ENCODE measurements at regions not wholly inside any gene's neighbourhood (a gene's known extent, or its start where the extent isn't known, plus 50 kb on each side); places are given as distances from the start of the nearest gene placed in this dataset.

GRCh38 chr6:51013376-51013775, 194.7 kb downstream of the TFAP2B start:
- H3K14ac ChIP-seq (ENCODE audit: low read length) = no peak overlapping the region
- H3K4ac ChIP-seq (ENCODE audit: low read depth, low read length) = no peak overlapping the region
- no peak overlapping the region for H2AFZ ChIP-seq (ENCODE audit: insufficient read depth, low read length, poor library complexity)
- no peak overlapping the region for H2AK5ac ChIP-seq (ENCODE audit: low read length)
- no peaks in the 10 kb centered on the region for H3K27me3 ChIP-seq (ENCODE audit: insufficient read depth, low read length)
- H4K12ac ChIP-seq (ENCODE audit: low read depth, low read length) = no peak overlapping the region
- no peak overlapping the region for H4K91ac ChIP-seq (ENCODE audit: low read depth, low read length)
- H3K4me3 ChIP-seq (ENCODE audit: low read depth, low read length) = no peak overlapping the region
- no peak overlapping the region for H3K4me2 ChIP-seq (ENCODE audit: low read length)
- H3K4me1 ChIP-seq (ENCODE audit: control insufficient read depth in 1 of 2, insufficient read depth in 2 of 2, low read length in 2 of 2) = no peaks in the 10 kb centered on the region
- no peak overlapping the region for H2BK120ac ChIP-seq (ENCODE audit: insufficient read depth, low read length, poor library complexity)
- no peak for DNase-seq
- H3K27ac ChIP-seq (ENCODE audit: low read depth, low read length) = no peak overlapping the region
- H3K79me2 ChIP-seq (ENCODE audit: control insufficient read depth, insufficient read depth, low read length, poor library complexity) = no peaks in the 10 kb centered on the region
- H2BK5ac ChIP-seq (ENCODE audit: low read depth, low read length, poor library complexity) = no peak overlapping the region
- no peak overlapping the region for H3K9ac ChIP-seq (ENCODE audit: low read length)
- no peaks in the 10 kb centered on the region for H3K79me1 ChIP-seq (ENCODE audit: low read length)
- H3K36me3 ChIP-seq (ENCODE audit: control insufficient read depth in 1 of 2, insufficient read depth in 2 of 2, low read length in 2 of 2) = no peaks in the 10 kb centered on the region
- no peaks in the 10 kb centered on the region for H3K9me3 ChIP-seq (ENCODE audit: insufficient read depth, low read depth, low read length)
- H3K18ac ChIP-seq (ENCODE audit: low read length) = no peak overlapping the region
- no peak overlapping the region for H3K23ac ChIP-seq (ENCODE audit: low read length)
- H2BK12ac ChIP-seq (ENCODE audit: low read length) = no peak overlapping the region
- H4K8ac ChIP-seq (ENCODE audit: low read depth, low read length) = no peak overlapping the region

- Histone ChIP-seq H3K18ac (ENCODE audit: low read length) (no peak overlapping the region), H3K27me3 (ENCODE audit: insufficient read depth, low read length) (no peaks in the 10 kb centered on the region), H3K23ac (ENCODE audit: low read length) (no peak overlapping the region), H4K8ac (ENCODE audit: low read depth, low read length) (no peak overlapping the region), H4K12ac (ENCODE audit: low read depth, low read length) (no peak overlapping the region), H2BK12ac (ENCODE audit: low read length) (no peak overlapping the region), H3K4me3 (ENCODE audit: low read depth, low read length) (no peak overlapping the region), H2BK5ac (ENCODE audit: low read depth, low read length, poor library complexity) (no peak overlapping the region), H3K79me2 (ENCODE audit: control insufficient read depth, insufficient read depth, low read length, poor library complexity) (no peaks in the 10 kb centered on the region), H3K36me3 (ENCODE audit: control insufficient read depth in 1 of 2, insufficient read depth in 2 of 2, low read length in 2 of 2) (no peaks in the 10 kb centered on the region), H3K4ac (ENCODE audit: low read depth, low read length) (no peak overlapping the region), H3K9ac (ENCODE audit: low read length) (no peak overlapping the region), H3K79me1 (ENCODE audit: low read length) (no peaks in the 10 kb centered on the region), H3K4me1 (ENCODE audit: control insufficient read depth in 1 of 2, insufficient read depth in 2 of 2, low read length in 2 of 2) (no peaks in the 10 kb centered on the region), H2AFZ (ENCODE audit: insufficient read depth, low read length, poor library complexity) (no peak overlapping the region), H3K14ac (ENCODE audit: low read length) (no peak overlapping the region), H3K27ac (ENCODE audit: low read depth, low read length) (no peak overlapping the region), H2AK5ac (ENCODE audit: low read length) (no peak overlapping the region), H4K91ac (ENCODE audit: low read depth, low read length) (no peak overlapping the region), H3K4me2 (ENCODE audit: low read length) (no peak overlapping the region), H2BK120ac (ENCODE audit: insufficient read depth, low read length, poor library complexity) (no peak overlapping the region), H3K9me3 (ENCODE audit: insufficient read depth, low read depth, low read length) (no peaks in the 10 kb centered on the region)
- no peak for DNase-seq
- WGBS (ENCODE audit: extremely low coverage, insufficient coverage, insufficient read length) = no CpG with 5 or more reads among the region's 6 CpGs
Measured at GRCh38 chr6:51015394-51015793, 196.7 kb downstream of the TFAP2B start.

- Histone ChIP-seq H3K79me1 (ENCODE audit: low read length) (no peaks in the 10 kb centered on the region), H2BK120ac (ENCODE audit: insufficient read depth, low read length, poor library complexity) (no peak overlapping the region), H3K27ac (ENCODE audit: low read depth, low read length) (no peak overlapping the region), H3K14ac (ENCODE audit: low read length) (no peak overlapping the region), H2BK12ac (ENCODE audit: low read length) (no peak overlapping the region), H4K91ac (ENCODE audit: low read depth, low read length) (no peak overlapping the region), H3K23ac (ENCODE audit: low read length) (no peak overlapping the region), H4K8ac (ENCODE audit: low read depth, low read length) (no peak overlapping the region), H3K9me3 (ENCODE audit: insufficient read depth, low read depth, low read length) (no peaks in the 10 kb centered on the region), H2AFZ (ENCODE audit: insufficient read depth, low read length, poor library complexity) (no peak overlapping the region), H3K27me3 (ENCODE audit: insufficient read depth, low read length) (no peaks in the 10 kb centered on the region), H3K4me3 (ENCODE audit: low read depth, low read length) (no peak overlapping the region), H2BK5ac (ENCODE audit: low read depth, low read length, poor library complexity) (no peak overlapping the region), H3K4me2 (ENCODE audit: low read length) (no peak overlapping the region), H2AK5ac (ENCODE audit: low read length) (no peak overlapping the region), H3K4me1 (ENCODE audit: control insufficient read depth in 1 of 2, insufficient read depth in 2 of 2, low read length in 2 of 2) (no peaks in the 10 kb centered on the region), H4K12ac (ENCODE audit: low read depth, low read length) (no peak overlapping the region), H3K9ac (ENCODE audit: low read length) (no peak overlapping the region), H3K18ac (ENCODE audit: low read length) (no peak overlapping the region), H3K79me2 (ENCODE audit: control insufficient read depth, insufficient read depth, low read length, poor library complexity) (no peaks in the 10 kb centered on the region), H3K36me3 (ENCODE audit: control insufficient read depth in 1 of 2, insufficient read depth in 2 of 2, low read length in 2 of 2) (no peaks in the 10 kb centered on the region), H3K4ac (ENCODE audit: low read depth, low read length) (no peak overlapping the region)
- no CpG with 5 or more reads among the region's 1 CpG for WGBS (ENCODE audit: extremely low coverage, insufficient coverage, insufficient read length)
- no peak for DNase-seq
Measured at GRCh38 chr6:51016489-51016888, 197.8 kb downstream of the TFAP2B start.

GRCh38 chr6:51019806-51020205, 201.1 kb downstream of the TFAP2B start:
- H3K18ac ChIP-seq (ENCODE audit: low read length) = no peak overlapping the region
- H4K91ac ChIP-seq (ENCODE audit: low read depth, low read length) = no peak overlapping the region
- H3K4me3 ChIP-seq (ENCODE audit: low read depth, low read length) = no peak overlapping the region
- no peak for DNase-seq
- no peaks in the 10 kb centered on the region for H3K79me2 ChIP-seq (ENCODE audit: control insufficient read depth, insufficient read depth, low read length, poor library complexity)
- no CpG with 5 or more reads among the region's 5 CpGs for WGBS (ENCODE audit: extremely low coverage, insufficient coverage, insufficient read length)
- no peaks in the 10 kb centered on the region for H3K79me1 ChIP-seq (ENCODE audit: low read length)
- no peak overlapping the region for H3K14ac ChIP-seq (ENCODE audit: low read length)
- H3K36me3 ChIP-seq (ENCODE audit: control insufficient read depth in 1 of 2, insufficient read depth in 2 of 2, low read length in 2 of 2) = no peaks in the 10 kb centered on the region
- no peaks in the 10 kb centered on the region for H3K9me3 ChIP-seq (ENCODE audit: insufficient read depth, low read depth, low read length)
- no peak overlapping the region for H2BK12ac ChIP-seq (ENCODE audit: low read length)
- peak overlapping the region; percentile 33 for H3K9ac ChIP-seq (ENCODE audit: low read length)
- H2AFZ ChIP-seq (ENCODE audit: insufficient read depth, low read length, poor library complexity) = no peak overlapping the region
- no peaks in the 10 kb centered on the region for H3K4me1 ChIP-seq (ENCODE audit: control insufficient read depth in 1 of 2, insufficient read depth in 2 of 2, low read length in 2 of 2)
- H2BK120ac ChIP-seq (ENCODE audit: insufficient read depth, low read length, poor library complexity) = no peak overlapping the region
- H3K27ac ChIP-seq (ENCODE audit: low read depth, low read length) = no peak overlapping the region
- H3K27me3 ChIP-seq (ENCODE audit: insufficient read depth, low read length) = no peaks in the 10 kb centered on the region
- H2AK5ac ChIP-seq (ENCODE audit: low read length) = no peak overlapping the region
- no peak overlapping the region for H2BK5ac ChIP-seq (ENCODE audit: low read depth, low read length, poor library complexity)
- H3K23ac ChIP-seq (ENCODE audit: low read length) = no peak overlapping the region
- H3K4me2 ChIP-seq (ENCODE audit: low read length) = no peak overlapping the region
- H3K4ac ChIP-seq (ENCODE audit: low read depth, low read length) = no peak overlapping the region
- H4K12ac ChIP-seq (ENCODE audit: low read depth, low read length) = no peak overlapping the region
- no peak overlapping the region for H4K8ac ChIP-seq (ENCODE audit: low read depth, low read length)

Measured in trophoblast cell (in vitro differentiated cells and primary cell).